Mesenchymal stem cell (in vitro differentiated cells and primary cell): ENCODE measurements at regions not wholly inside any gene's neighbourhood (a gene's known extent, or its start where the extent isn't known, plus 50 kb on each side); places are given as distances from the start of the nearest gene placed in this dataset.

Experiments
- DNase-seq: peaks from one replicate; pipeline ENCODE4 v3.0.0-alpha.2; 2013
- H2AFZ ChIP-seq: one replicate; pipeline ENCODE4 v1.6.1; 2013; ENCODE audit warnings: low read depth, mild to moderate bottlenecking, control low read depth, inconsistent platforms, low read length, moderate library complexity
- H2AK5ac ChIP-seq: 2 replicates; pipeline ENCODE4 v1.6.1; 2013; ENCODE audit warnings: low read length, moderate library complexity, mild to moderate bottlenecking, inconsistent platforms; ENCODE audit not compliant: severe bottlenecking
- H2BK120ac ChIP-seq: one replicate; pipeline ENCODE4 v1.6.1; 2013; ENCODE audit warnings: low read depth, mild to moderate bottlenecking, inconsistent platforms, low read length, moderate library complexity
- H2BK12ac ChIP-seq, 2 experiments: one replicate each; pipeline ENCODE4 v1.6.1; 2013; ENCODE audit warnings: inconsistent platforms in 2 of 2, low read length in 2 of 2, mild to moderate bottlenecking in 2 of 2, moderate library complexity in 2 of 2, control low read depth in 1 of 2
- H2BK15ac ChIP-seq: one replicate; pipeline ENCODE4 v1.6.1; 2013; ENCODE audit warnings: mild to moderate bottlenecking, low read depth, inconsistent platforms; ENCODE audit not compliant: poor library complexity, severe bottlenecking
- H2BK5ac ChIP-seq: 2 replicates; pipeline ENCODE4 v1.6.1; 2013; ENCODE audit warnings: low read depth, mild to moderate bottlenecking, low read length, control low read depth, inconsistent platforms; ENCODE audit not compliant: poor library complexity, severe bottlenecking
- H3K14ac ChIP-seq, 2 experiments: one replicate each; pipeline ENCODE4 v1.6.1; 2013; ENCODE audit warnings: inconsistent platforms in 2 of 2, low read length in 2 of 2, control low read depth in 1 of 2, mild to moderate bottlenecking in 1 of 2, moderate library complexity in 1 of 2
- H3K18ac ChIP-seq, 2 experiments: one replicate each; pipeline ENCODE4 v1.6.1; 2013; ENCODE audit warnings: inconsistent platforms in 2 of 2, low read length in 2 of 2, control low read depth in 1 of 2, low read depth in 1 of 2, mild to moderate bottlenecking in 1 of 2
- H3K23ac ChIP-seq, 2 experiments: one replicate each; pipeline ENCODE4 v1.6.1; 2013; ENCODE audit warnings: inconsistent platforms in 2 of 2, low read length in 2 of 2, mild to moderate bottlenecking in 2 of 2, moderate library complexity in 2 of 2, control low read depth in 1 of 2
- H3K27ac ChIP-seq: 2 replicates; pipeline ENCODE4 v1.5.1; 2013; ENCODE audit warnings: mild to moderate bottlenecking, moderate library complexity, low read length, control low read depth, inconsistent platforms; ENCODE audit not compliant: poor library complexity, severe bottlenecking
- H3K27me3 ChIP-seq, 2 experiments: 2 replicates each; pipeline versions ENCODE4 v1.6.1 to v1.7.0; 2013; ENCODE audit warnings: low read length in 2 of 2, mild to moderate bottlenecking in 2 of 2, moderate library complexity in 2 of 2, control low read depth in 1 of 2, inconsistent platforms in 1 of 2; ENCODE audit not compliant: control insufficient read depth in 1 of 2, insufficient read depth in 1 of 2
- H3K36me3 ChIP-seq, 2 experiments: 2 replicates each; pipeline versions ENCODE4 v1.6.1 to v1.7.0; 2013; ENCODE audit warnings: low read length in 2 of 2, control low read depth in 1 of 2, inconsistent platforms in 1 of 2, low read depth in 1 of 2, mild to moderate bottlenecking in 1 of 2; ENCODE audit not compliant: insufficient read depth in 2 of 2, control insufficient read depth in 1 of 2
- H3K4ac ChIP-seq, 2 experiments: one replicate each; pipeline ENCODE4 v1.6.1; 2013; ENCODE audit warnings: inconsistent platforms in 2 of 2, low read length in 2 of 2, mild to moderate bottlenecking in 2 of 2, moderate library complexity in 2 of 2, control low read depth in 1 of 2, low read depth in 1 of 2
- H3K4me1 ChIP-seq: 2 replicates; pipeline ENCODE4 v1.6.1; 2013; ENCODE audit warnings: low read depth, low read length, control low read depth; ENCODE audit not compliant: control insufficient read depth, insufficient read depth
- H3K4me2 ChIP-seq: 2 replicates; pipeline ENCODE4 v1.6.1; 2013; ENCODE audit warnings: low read length, mild to moderate bottlenecking, inconsistent platforms; ENCODE audit not compliant: poor library complexity, severe bottlenecking
- H3K4me3 ChIP-seq, 2 experiments: 2 replicates each; pipeline versions ENCODE4 v1.5.1 to v1.7.0; 2013; ENCODE audit warnings: low read length in 2 of 2, mild to moderate bottlenecking in 2 of 2, control low read depth in 1 of 2, low read depth in 1 of 2; ENCODE audit not compliant: insufficient read depth in 1 of 2
- H3K79me1 ChIP-seq: replicated peaks from 2 replicates; pipeline ENCODE4 v1.6.1; 2013; ENCODE audit warnings: mild to moderate bottlenecking, control low read depth, low read length, inconsistent platforms; ENCODE audit not compliant: poor library complexity, severe bottlenecking
- H3K9ac ChIP-seq: 2 replicates; pipeline ENCODE4 v1.7.0; 2013; ENCODE audit warnings: mild to moderate bottlenecking, low read length, moderate library complexity
- H3K9me3 ChIP-seq: 2 replicates; pipeline ENCODE4 v1.7.0; 2013; ENCODE audit warnings: mild to moderate bottlenecking, low read length; ENCODE audit not compliant: control insufficient read depth
- H4K8ac ChIP-seq: one replicate; pipeline ENCODE4 v1.6.1; 2013; ENCODE audit warnings: inconsistent platforms, mild to moderate bottlenecking, low read length, moderate library complexity
- H4K91ac ChIP-seq: one replicate; pipeline ENCODE4 v1.6.1; 2013; ENCODE audit warnings: mild to moderate bottlenecking, low read length, inconsistent platforms
- WGBS: methylation state at CpG from one replicate; pipeline ENCODE4 v1.1.7; 2013; ENCODE audit warnings: mixed read lengths; 5-methylcytosine and 5-hydroxymethylcytosine counted together

DNA sequence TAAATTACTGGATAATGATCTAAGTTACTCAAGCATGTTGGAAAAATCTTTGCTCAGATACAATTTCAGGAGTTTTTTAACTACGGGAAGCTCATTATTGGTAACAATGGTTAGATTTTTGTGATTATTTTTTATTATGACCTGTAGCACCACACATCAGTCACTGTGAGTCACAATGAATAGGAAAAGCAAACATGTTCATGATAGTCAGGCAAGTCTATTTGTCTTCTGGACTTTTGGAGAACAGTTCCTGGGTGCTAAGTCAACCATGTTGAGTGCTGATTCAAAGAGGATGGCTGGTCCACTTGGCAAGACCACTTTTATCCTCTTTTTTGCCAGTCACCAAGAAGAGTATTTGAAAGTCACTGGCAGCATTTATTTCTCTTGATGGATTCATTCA is 403.2 kb downstream of the KIF4B start:
- no peak overlapping the region for H3K4ac ChIP-seq

DNA sequence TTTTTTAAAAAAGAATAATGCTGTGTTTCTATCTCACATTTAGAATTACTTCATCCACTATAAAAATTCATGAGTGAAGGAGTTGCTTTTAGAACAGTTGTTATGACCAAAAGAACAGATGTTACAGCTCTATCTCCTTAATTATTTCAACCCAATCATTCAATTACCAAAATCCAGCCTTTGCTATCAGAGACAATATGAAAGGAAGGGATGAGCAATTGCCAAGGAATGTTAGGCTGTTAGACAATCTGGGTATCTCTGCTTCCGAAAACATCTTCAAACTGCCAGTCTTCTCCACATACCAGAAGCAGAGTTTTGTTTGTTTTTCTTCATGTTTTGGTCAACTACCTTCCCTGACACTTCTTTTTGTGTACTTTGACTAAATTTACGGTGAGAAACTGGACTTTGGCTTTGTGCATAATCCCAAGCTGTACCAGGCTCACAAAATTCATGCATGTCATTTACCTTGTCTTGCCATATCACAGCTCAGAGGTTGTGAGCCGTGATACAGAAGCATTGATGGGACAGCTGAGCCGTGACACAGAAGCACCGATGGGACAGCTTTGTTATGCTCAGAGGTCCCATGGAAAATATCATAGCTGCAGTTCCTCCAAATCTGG is 405.5 kb downstream of the KIF4B start:
- Histone ChIP-seq H3K18ac (no peak overlapping the region), H3K79me1 (no peaks in the 10 kb centered on the region), H3K27me3 (no peaks in the 10 kb centered on the region), H3K36me3 (no peaks in the 10 kb centered on the region), H3K4me1 (no peaks in the 10 kb centered on the region), H3K9me3 (peaks cover under 1% of the 10 kb centered on the region), H3K27ac (no peak overlapping the region), H3K4me2 (no peak overlapping the region), H2BK5ac (no peak overlapping the region), H3K23ac (no peak overlapping the region), H4K8ac (no peak overlapping the region), H2AFZ (no peak overlapping the region), H3K9ac (no peak overlapping the region), H2BK120ac (no peak overlapping the region), H3K14ac (no peak overlapping the region), H4K91ac (no peak overlapping the region), H2BK15ac (no peak overlapping the region), H3K4ac (no peak overlapping the region), H2AK5ac (no peak overlapping the region), H3K4me3 (no peak overlapping the region), H2BK12ac (no peak overlapping the region)
- no peak for DNase-seq
- WGBS = 62% methylated on average over 4 of the region's 5 CpGs

More for the DNA sequence above, 403.2 kb downstream of the KIF4B start:
- H2BK12ac ChIP-seq = no peak overlapping the region
- H2BK5ac ChIP-seq = no peak overlapping the region
- no peak overlapping the region for H2BK120ac ChIP-seq
- no peak overlapping the region for H2AFZ ChIP-seq
- no peak for DNase-seq
- no peak overlapping the region for H2BK15ac ChIP-seq
- H3K18ac ChIP-seq = no peak overlapping the region
- no CpG with 5 or more reads among the region's 1 CpG for WGBS
- H3K27ac ChIP-seq = no peak overlapping the region
- no peak overlapping the region for H3K14ac ChIP-seq
- H3K36me3 ChIP-seq = no peaks in the 10 kb centered on the region
- no peak overlapping the region for H3K9ac ChIP-seq
- H3K9me3 ChIP-seq = no peaks in the 10 kb centered on the region
- H3K4me2 ChIP-seq = no peak overlapping the region
- no peak overlapping the region for H3K4me3 ChIP-seq
- no peak overlapping the region for H4K8ac ChIP-seq
- H3K4me1 ChIP-seq = no peaks in the 10 kb centered on the region
- no peaks in the 10 kb centered on the region for H3K79me1 ChIP-seq
- no peak overlapping the region for H2AK5ac ChIP-seq
- no peak overlapping the region for H3K23ac ChIP-seq
- H3K27me3 ChIP-seq = no peaks in the 10 kb centered on the region
- no peak overlapping the region for H4K91ac ChIP-seq

GRCh38 chr5:155430192-155430591 is 416.6 kb downstream of the KIF4B start:
- no peak overlapping the region for H4K91ac ChIP-seq
- H3K4me1 ChIP-seq = no peaks in the 10 kb centered on the region
- no peak overlapping the region for H2BK15ac ChIP-seq
- H2BK12ac ChIP-seq = no peak overlapping the region
- no peak overlapping the region for H3K27ac ChIP-seq
- H2AK5ac ChIP-seq = no peak overlapping the region
- no peaks in the 10 kb centered on the region for H3K36me3 ChIP-seq
- H3K4me2 ChIP-seq = no peak overlapping the region
- no peak overlapping the region for H2BK5ac ChIP-seq
- no peak overlapping the region for H3K18ac ChIP-seq
- no peak overlapping the region for H2BK120ac ChIP-seq
- DNase-seq = no peak
- H3K4ac ChIP-seq = no peak overlapping the region
- H3K14ac ChIP-seq = no peak overlapping the region
- no peaks in the 10 kb centered on the region for H3K27me3 ChIP-seq
- no peak overlapping the region for H2AFZ ChIP-seq
- H3K23ac ChIP-seq = no peak overlapping the region
- H3K79me1 ChIP-seq = no peaks in the 10 kb centered on the region
- peaks cover 3% of the 10 kb centered on the region for H3K9me3 ChIP-seq
- H3K9ac ChIP-seq = no peak overlapping the region
- 74% methylated on average over 3 of the region's 4 CpGs for WGBS
- H4K8ac ChIP-seq = no peak overlapping the region
- no peak overlapping the region for H3K4me3 ChIP-seq

GRCh38 chr5:155434267-155434666 is 420.7 kb downstream of the KIF4B start:
- Histone ChIP-seq H3K4me2 (no peak overlapping the region), H3K14ac (no peak overlapping the region), H4K91ac (no peak overlapping the region), H2BK12ac (no peak overlapping the region), H3K79me1 (no peaks in the 10 kb centered on the region), H3K27me3 (no peaks in the 10 kb centered on the region), H2AFZ (no peak overlapping the region), H2BK120ac (no peak overlapping the region), H2AK5ac (no peak overlapping the region), H3K18ac (no peak overlapping the region), H3K27ac (no peak overlapping the region), H3K23ac (no peak overlapping the region), H3K4ac (no peak overlapping the region), H3K4me1 (no peaks in the 10 kb centered on the region), H3K9ac (no peak overlapping the region), H2BK5ac (no peak overlapping the region), H4K8ac (no peak overlapping the region), H3K4me3 (no peak overlapping the region), H3K9me3 (no peaks in the 10 kb centered on the region), H2BK15ac (no peak overlapping the region), H3K36me3 (no peaks in the 10 kb centered on the region)
- no peak for DNase-seq
- WGBS = 20% methylated on average over 1 of the region's 1 CpG
